Gastroesophageal sphincter (tissue), 3 donors: ENCODE measurements at regions not wholly inside any gene's neighbourhood (a gene's known extent, or its start where the extent isn't known, plus 50 kb on each side); places are given as distances from the start of the nearest gene placed in this dataset.
"Not testable (repeated sequence)": the region's sequence is repeated elsewhere in the genome, so short reads cannot be mapped to it uniquely, and the experiment has no call there.

ENCODE experiments used
- CTCF ChIP-seq, 4 experiments: fragments of 200-600 bp in 2 of 4; fragments of 450-650 bp in 2 of 4; sonication (generic) in 1 of 4; IDR thresholded peaks; one replicate each; pipeline ENCODE4 v1.5.1; 2017 to 2019; ENCODE audit warnings: antibody characterized with exemption in 4 of 4, mild to moderate bottlenecking in 2 of 4, moderate library complexity in 2 of 4
- EP300 ChIP-seq: sonication (generic); formaldehyde crosslinking; IDR thresholded peaks from one replicate; pipeline ENCODE4 v1.6.1; 2017; ENCODE audit warnings: antibody characterized with exemption, mild to moderate bottlenecking

DNA sequence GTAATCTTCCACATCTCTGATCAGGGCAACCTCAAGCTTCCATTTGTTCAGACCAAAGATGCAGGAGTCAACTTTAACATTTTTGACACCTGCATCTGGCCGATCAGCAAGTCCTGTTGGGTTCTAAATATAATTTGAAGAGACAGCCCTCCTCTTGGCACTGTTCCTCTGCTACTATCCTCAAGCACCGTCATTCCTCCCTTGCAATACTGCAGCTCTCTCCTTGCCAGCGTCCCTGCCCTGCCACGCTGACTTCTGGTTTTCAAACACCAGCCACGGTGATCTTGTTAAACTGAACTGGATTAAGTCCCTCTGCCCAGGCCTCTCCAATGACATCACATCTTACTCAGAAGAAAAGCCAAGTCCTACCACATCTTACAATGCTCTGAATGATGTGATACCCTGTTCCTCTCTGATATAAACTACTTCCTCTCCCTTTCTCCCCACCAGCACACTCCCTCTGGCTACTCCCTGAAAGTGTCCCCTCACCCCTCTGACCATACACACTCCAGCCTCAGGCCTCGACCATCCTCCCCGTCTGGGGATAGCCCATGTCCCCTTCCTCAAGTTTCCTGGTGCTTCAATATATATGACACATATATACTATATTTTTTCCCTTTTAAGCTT is 310.8 kb upstream of the CHRNA7 start:
- not testable (repeated sequence) for TF ChIP-seq CTCF (IDR thresholded peaks at IDR 0.05); EP300
